ENCODE measurements at regions not wholly inside any gene's neighbourhood (a gene's known extent, or its start where the extent isn't known, plus 50 kb on each side); places are given as distances from the start of the nearest gene placed in this dataset.
"Not testable (repeated sequence)": the region's sequence is repeated elsewhere in the genome, so short reads cannot be mapped to it uniquely, and the experiment has no call there.

GRCh38 chr4:188377816-188378215 is 238.6 kb downstream of the TRIML1 start:
- no peak for DNase-seq (ENCODE audit: low spot score)

- no peak for DNase-seq (ENCODE audit: low spot score)
These were observed 243.9 kb downstream of the TRIML1 start for GRCh38 chr4:188383180-188383579.

GRCh38 chr4:188387179-188387791 is 248.0 kb downstream of the TRIML1 start:
- DNase-seq (ENCODE audit: low spot score): peak; percentile 87

- not testable (repeated sequence) for DNase-seq (ENCODE audit: low spot score)
These were observed 252.1 kb downstream of the TRIML1 start for GRCh38 chr4:188391349-188391748.

- DNase-seq (ENCODE audit: low spot score): no peak
These were observed 256.8 kb downstream of the TRIML1 start for GRCh38 chr4:188396037-188396436.

GRCh38 chr4:188399834-188400233 is 260.6 kb downstream of the TRIML1 start:
- no peak for DNase-seq (ENCODE audit: low spot score)

GRCh38 chr4:188400451-188400850 is 261.2 kb downstream of the TRIML1 start:
- DNase-seq (ENCODE audit: low spot score): no peak

- DNase-seq (ENCODE audit: low spot score): no peak
These were observed 264.0 kb downstream of the TRIML1 start for GRCh38 chr4:188403272-188403671.

GRCh38 chr4:188405071-188405835 is 266.0 kb downstream of the TRIML1 start:
- peak; percentile 24 for DNase-seq (ENCODE audit: low spot score)

GRCh38 chr4:188408244-188409030 is 269.2 kb downstream of the TRIML1 start:
- DNase-seq (ENCODE audit: low spot score): no peak

GRCh38 chr4:188409851-188410250 is 270.6 kb downstream of the TRIML1 start:
- no peak for DNase-seq (ENCODE audit: low spot score)

- no peak for DNase-seq (ENCODE audit: low spot score)
These were observed 272.6 kb downstream of the TRIML1 start for GRCh38 chr4:188411805-188412204.

GRCh38 chr4:188412499-188412898 is 273.3 kb downstream of the TRIML1 start:
- no peak for DNase-seq (ENCODE audit: low spot score)

- no peak for DNase-seq (ENCODE audit: low spot score)
These were observed 275.2 kb downstream of the TRIML1 start for GRCh38 chr4:188414441-188414840.

GRCh38 chr4:188417181-188417580 is 277.9 kb downstream of the TRIML1 start:
- peak; percentile 14 for DNase-seq (ENCODE audit: low spot score)

GRCh38 chr4:188423039-188423438 is 283.8 kb downstream of the TRIML1 start:
- DNase-seq (ENCODE audit: low spot score): peak; percentile 89

- DNase-seq (ENCODE audit: low spot score): peak; percentile 47
These were observed 289.7 kb downstream of the TRIML1 start for GRCh38 chr4:188428935-188429334.

GRCh38 chr4:188429965-188430364 is 290.7 kb downstream of the TRIML1 start:
- no peak for DNase-seq (ENCODE audit: low spot score)

- no peak for DNase-seq (ENCODE audit: low spot score)
These were observed 291.1 kb downstream of the TRIML1 start for GRCh38 chr4:188430384-188430783.

GRCh38 chr4:188432328-188432727 is 293.1 kb downstream of the TRIML1 start:
- no peak for DNase-seq (ENCODE audit: low spot score)

GRCh38 chr4:188433741-188434315 is 294.6 kb downstream of the TRIML1 start:
- no peak for DNase-seq (ENCODE audit: low spot score)

- no peak for DNase-seq (ENCODE audit: low spot score)
These were observed 295.4 kb downstream of the TRIML1 start for GRCh38 chr4:188434643-188435042.

- DNase-seq (ENCODE audit: low spot score): no peak
These were observed 296.1 kb downstream of the TRIML1 start for GRCh38 chr4:188435381-188435780.
